ENCODE measurements at regions not wholly inside any gene's neighbourhood (a gene's known extent, or its start where the extent isn't known, plus 50 kb on each side); places are given as distances from the start of the nearest gene placed in this dataset.
"Not testable (repeated sequence)": the region's sequence is repeated elsewhere in the genome, so short reads cannot be mapped to it uniquely, and the experiment has no call there.

DNA sequence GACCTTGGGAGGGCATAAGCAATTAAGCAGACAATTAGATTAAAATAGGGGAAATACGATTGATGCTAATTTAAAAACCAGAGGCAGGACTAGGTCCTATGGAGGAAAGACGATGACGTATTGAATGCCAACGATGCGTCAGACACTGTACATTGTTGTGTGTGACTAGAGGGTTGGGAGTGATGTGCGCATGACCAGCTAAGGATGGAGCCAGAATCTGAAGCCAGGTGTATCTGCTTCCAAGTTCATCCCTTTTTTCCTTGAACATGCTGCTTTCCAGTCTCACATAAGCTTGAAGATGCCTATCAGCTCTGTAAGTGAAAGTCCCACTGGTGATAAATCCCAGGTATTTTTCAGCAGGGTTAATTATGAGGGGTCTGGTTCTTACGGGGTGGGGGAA lies 576.2 kb downstream of the MATN1 start:
- no peak overlapping the region for H3K27ac Mint-ChIP-seq
- peaks cover 19% of the 10 kb centered on the region for H3K27me3 Mint-ChIP-seq
- peaks cover 8% of the 10 kb centered on the region for H3K9me3 Mint-ChIP-seq

GRCh38 chr1:30146448-30146847 lies 576.9 kb downstream of the MATN1 start:
- Mint-ChIP-seq H3K4me3 (no peak overlapping the region), H3K27ac (no peak overlapping the region), H3K4me1 (no peaks in the 10 kb centered on the region), H3K36me3 (no peaks in the 10 kb centered on the region), H3K9me3 (peaks cover 6% of the 10 kb centered on the region), H3K27me3 (peaks cover 19% of the 10 kb centered on the region)

More for the DNA sequence above, 576.2 kb downstream of the MATN1 start:
- Mint-ChIP-seq H3K4me3 (no peak overlapping the region), H3K4me1 (no peaks in the 10 kb centered on the region), H3K36me3 (no peaks in the 10 kb centered on the region)

DNA sequence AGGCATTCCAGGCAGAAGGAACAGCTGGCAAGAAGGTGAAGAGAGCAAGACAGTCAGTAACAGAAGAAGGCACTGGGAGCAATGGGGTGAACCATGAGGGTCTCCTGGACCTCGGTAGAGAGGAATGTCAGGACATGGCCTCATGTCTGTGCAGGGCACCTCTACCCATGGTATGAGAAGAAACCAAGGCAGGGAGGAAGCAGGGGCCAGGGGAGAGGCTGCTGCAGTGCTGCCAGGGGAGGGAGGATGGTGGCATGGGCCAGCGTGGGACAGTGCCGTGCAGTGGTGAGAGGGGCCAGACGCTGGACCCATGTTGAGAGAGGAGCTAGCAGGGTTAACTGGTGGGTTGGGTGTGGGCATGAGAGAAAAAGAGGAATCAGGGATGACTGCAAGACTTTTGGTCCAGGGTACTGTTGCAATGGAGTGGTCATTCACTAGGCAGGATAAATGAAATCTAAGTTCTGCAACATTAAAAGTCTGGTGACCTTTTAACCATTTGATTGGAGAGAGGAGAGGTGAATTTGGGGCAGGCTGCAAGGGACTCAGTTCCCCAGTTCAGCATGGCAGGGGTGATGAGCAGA lies 577.6 kb downstream of the MATN1 start:
- Mint-ChIP-seq H3K4me3 (no peak overlapping the region), H3K27me3 (peaks cover 18% of the 10 kb centered on the region), H3K9me3 (no peaks in the 10 kb centered on the region), H3K36me3 (no peaks in the 10 kb centered on the region), H3K4me1 (no peaks in the 10 kb centered on the region), H3K27ac (no peak overlapping the region)

GRCh38 chr1:30144831-30145230 lies 578.6 kb downstream of the MATN1 start:
- Mint-ChIP-seq H3K36me3 (no peaks in the 10 kb centered on the region), H3K27me3 (peaks cover 18% of the 10 kb centered on the region), H3K27ac (no peak overlapping the region), H3K4me1 (no peaks in the 10 kb centered on the region), H3K4me3 (no peak overlapping the region), H3K9me3 (no peaks in the 10 kb centered on the region)

DNA sequence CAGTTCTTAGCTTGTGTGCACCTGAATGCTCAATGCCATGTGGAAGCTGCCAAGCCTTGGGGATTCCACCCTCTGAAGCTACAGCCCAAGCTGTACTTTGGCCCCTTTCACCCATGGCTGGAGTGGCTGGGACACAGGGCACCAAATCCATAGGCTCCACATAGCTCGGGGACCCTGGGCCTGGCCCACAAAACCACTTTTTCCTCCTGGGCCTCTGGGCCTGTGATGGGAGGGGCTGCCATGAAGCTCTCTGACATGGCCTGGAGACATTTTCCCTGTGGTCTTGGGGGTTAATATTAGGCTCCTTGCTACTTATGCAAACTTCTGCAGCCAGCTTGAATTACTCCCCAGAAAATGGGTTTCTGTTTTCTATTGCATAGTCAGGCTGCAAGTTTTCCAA lies 579.9 kb downstream of the MATN1 start:
- H3K36me3 Mint-ChIP-seq: no peaks in the 10 kb centered on the region
- H3K4me1 Mint-ChIP-seq: no peaks in the 10 kb centered on the region
- no peak overlapping the region for H3K4me3 Mint-ChIP-seq
- no peaks in the 10 kb centered on the region for H3K9me3 Mint-ChIP-seq
- H3K27ac Mint-ChIP-seq: no peak overlapping the region
- peaks cover 19% of the 10 kb centered on the region for H3K27me3 Mint-ChIP-seq

- H3K4me3 Mint-ChIP-seq: no peak overlapping the region
- H3K36me3 Mint-ChIP-seq: no peaks in the 10 kb centered on the region
- peaks cover 14% of the 10 kb centered on the region for H3K27me3 Mint-ChIP-seq
- H3K4me1 Mint-ChIP-seq: no peaks in the 10 kb centered on the region
- no peak overlapping the region for H3K27ac Mint-ChIP-seq
- H3K9me3 Mint-ChIP-seq: no peaks in the 10 kb centered on the region
Measured at GRCh38 chr1:30140566-30140965, 582.8 kb downstream of the MATN1 start.

DNA sequence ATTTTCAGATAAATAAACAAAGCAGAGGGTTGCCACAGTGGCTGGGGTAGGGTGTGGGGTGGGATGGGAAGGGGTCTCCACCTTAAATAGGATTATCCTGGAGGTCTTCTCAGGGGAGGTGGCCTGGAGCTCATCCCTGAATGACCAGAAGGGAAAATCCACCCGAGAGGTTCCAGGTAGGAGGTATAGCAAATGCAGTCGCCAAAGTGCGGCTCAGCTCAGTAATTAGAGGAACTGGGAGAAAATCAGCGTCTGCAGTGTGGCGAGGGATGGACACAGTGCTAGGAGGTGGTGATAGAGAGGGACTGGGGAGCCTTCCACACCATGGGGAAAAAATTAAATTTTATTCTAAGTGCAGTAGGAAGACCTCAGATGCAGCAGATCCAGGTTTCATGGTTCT lies 584.5 kb downstream of the MATN1 start:
- Mint-ChIP-seq H3K4me3 (no peak overlapping the region), H3K27ac (no peak overlapping the region), H3K27me3 (peaks cover 4% of the 10 kb centered on the region), H3K9me3 (no peaks in the 10 kb centered on the region), H3K4me1 (no peaks in the 10 kb centered on the region), H3K36me3 (no peaks in the 10 kb centered on the region)

- Mint-ChIP-seq H3K27ac (no peak overlapping the region), H3K27me3 (peaks cover 2% of the 10 kb centered on the region), H3K9me3 (no peaks in the 10 kb centered on the region), H3K4me1 (no peaks in the 10 kb centered on the region), H3K4me3 (no peak overlapping the region), H3K36me3 (no peaks in the 10 kb centered on the region)
Measured at GRCh38 chr1:30137001-30137400, 586.4 kb downstream of the MATN1 start.

DNA sequence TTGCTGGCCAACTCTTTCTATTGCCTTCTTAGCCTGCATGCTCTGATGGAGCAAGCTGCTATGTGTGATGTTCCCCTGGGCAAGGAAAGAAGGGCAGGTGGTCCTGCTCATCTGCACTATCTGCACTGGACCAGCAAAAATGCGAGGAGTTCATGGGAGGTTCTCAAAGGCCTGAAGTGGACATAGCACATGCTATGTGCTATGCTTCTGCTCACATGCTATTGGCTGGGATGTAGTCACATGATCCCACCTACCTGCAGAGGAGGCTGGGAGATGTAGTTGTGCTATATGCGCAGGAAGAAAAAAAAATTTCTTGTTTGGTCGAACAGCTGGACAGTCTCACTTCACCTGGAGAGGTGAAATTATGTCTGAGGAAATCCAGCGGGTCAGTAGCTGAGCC lies 587.7 kb downstream of the MATN1 start:
- Mint-ChIP-seq H3K9me3 (no peaks in the 10 kb centered on the region), H3K4me3 (no peak overlapping the region), H3K27me3 (peaks cover 2% of the 10 kb centered on the region), H3K4me1 (no peaks in the 10 kb centered on the region), H3K27ac (no peak overlapping the region), H3K36me3 (no peaks in the 10 kb centered on the region)

DNA sequence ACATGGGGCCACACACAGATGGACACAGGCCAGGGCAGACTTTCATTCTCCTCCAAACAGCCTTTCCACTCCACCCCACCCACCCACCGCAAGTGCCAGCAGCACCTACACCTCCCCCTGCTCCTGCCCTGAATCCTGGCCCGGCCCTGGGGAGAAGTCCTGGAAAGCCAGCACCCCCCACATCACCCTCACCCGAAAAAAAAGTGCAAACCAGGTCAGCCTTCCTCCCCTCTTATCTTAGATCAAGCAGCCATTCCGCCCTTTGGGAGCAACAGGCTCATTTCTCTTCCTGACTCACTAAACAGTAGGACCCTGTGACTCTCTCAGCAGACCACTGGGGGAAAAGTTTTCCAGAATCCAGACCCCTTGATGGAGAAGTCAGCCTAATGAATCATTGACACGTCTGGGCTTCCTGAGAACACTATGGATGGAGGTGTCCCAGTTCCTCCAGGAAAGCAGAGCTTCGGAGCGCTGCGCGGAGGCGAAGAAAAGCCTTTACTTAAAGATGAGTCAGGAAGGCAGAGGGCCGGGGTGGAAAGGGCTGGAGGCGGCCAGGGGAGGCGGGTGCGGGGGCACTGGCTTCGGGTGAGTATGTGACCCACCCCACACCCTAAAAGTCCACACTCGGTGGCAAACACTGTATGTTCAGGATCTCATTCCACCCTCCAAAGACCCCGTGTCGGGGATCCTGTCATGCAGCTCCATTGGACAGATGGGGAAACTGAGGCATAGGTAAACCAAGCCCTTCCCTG lies 588.7 kb downstream of the MATN1 start:
- H3K4me3 Mint-ChIP-seq: no peak overlapping the region
- H3K27me3 Mint-ChIP-seq: peaks cover 2% of the 10 kb centered on the region
- no peaks in the 10 kb centered on the region for H3K4me1 Mint-ChIP-seq
- H3K9me3 Mint-ChIP-seq: no peaks in the 10 kb centered on the region
- no peaks in the 10 kb centered on the region for H3K36me3 Mint-ChIP-seq
- H3K27ac Mint-ChIP-seq: no peak overlapping the region

GRCh38 chr1:30133414-30134055 lies 589.9 kb downstream of the MATN1 start:
- H3K36me3 Mint-ChIP-seq: no peaks in the 10 kb centered on the region

GRCh38 chr1:30132602-30133286 lies 590.6 kb downstream of the MATN1 start:
- Mint-ChIP-seq H3K9me3 (no peaks in the 10 kb centered on the region), H3K36me3 (no peaks in the 10 kb centered on the region), H3K27me3 (no peaks in the 10 kb centered on the region), H3K4me1 (no peaks in the 10 kb centered on the region), H3K27ac (no peak overlapping the region), H3K4me3 (no peak overlapping the region)

More at GRCh38 chr1:30133414-30134055, 589.9 kb downstream of the MATN1 start:
- no peaks in the 10 kb centered on the region for H3K9me3 Mint-ChIP-seq
- no peak overlapping the region for H3K27ac Mint-ChIP-seq
- no peak overlapping the region for H3K4me3 Mint-ChIP-seq
- peaks cover under 1% of the 10 kb centered on the region for H3K27me3 Mint-ChIP-seq
- no peaks in the 10 kb centered on the region for H3K4me1 Mint-ChIP-seq

GRCh38 chr1:30130566-30130965 lies 592.8 kb downstream of the MATN1 start:
- H3K4me3 Mint-ChIP-seq, H3K27ac Mint-ChIP-seq, H3K4me1 Mint-ChIP-seq, H3K36me3 Mint-ChIP-seq, H3K9me3 Mint-ChIP-seq, H3K27me3 Mint-ChIP-seq: not testable (repeated sequence)

DNA sequence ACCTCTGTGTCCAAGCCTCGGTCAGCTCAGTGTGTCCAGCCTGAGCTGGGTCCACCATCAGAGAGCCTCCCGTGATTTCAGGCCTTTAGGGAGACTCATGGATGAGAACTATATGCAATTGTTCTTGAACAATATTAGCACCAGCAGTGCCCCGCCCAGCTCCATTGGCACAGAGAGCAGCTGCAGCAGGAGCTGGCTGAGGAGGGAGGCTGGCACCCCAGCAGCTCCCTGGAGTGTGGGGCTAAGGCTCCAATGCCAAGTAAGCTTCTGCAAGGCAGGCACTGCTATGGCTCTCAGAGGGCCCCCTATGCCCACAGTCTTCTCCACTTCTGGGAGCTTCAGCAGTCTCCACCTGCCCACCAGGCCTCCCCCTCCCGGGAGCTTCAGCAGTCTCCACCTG lies 593.3 kb downstream of the MATN1 start:
- no peaks in the 10 kb centered on the region for H3K9me3 Mint-ChIP-seq
- no peak overlapping the region for H3K27ac Mint-ChIP-seq
- H3K4me1 Mint-ChIP-seq: no peaks in the 10 kb centered on the region
- no peaks in the 10 kb centered on the region for H3K27me3 Mint-ChIP-seq
- H3K4me3 Mint-ChIP-seq: no peak overlapping the region
- H3K36me3 Mint-ChIP-seq: no peaks in the 10 kb centered on the region

GRCh38 chr1:30129421-30130055 lies 593.8 kb downstream of the MATN1 start:
- Mint-ChIP-seq H3K4me3 (no peak overlapping the region), H3K36me3 (no peaks in the 10 kb centered on the region), H3K4me1 (no peaks in the 10 kb centered on the region), H3K27ac (no peak overlapping the region), H3K27me3 (no peaks in the 10 kb centered on the region), H3K9me3 (no peaks in the 10 kb centered on the region)
